ENCODE measurements at regions not wholly inside any gene's neighbourhood (a gene's known extent, or its start where the extent isn't known, plus 50 kb on each side); places are given as distances from the start of the nearest gene placed in this dataset.

- TF ChIP-seq CTCF (IDR thresholded peaks at IDR 0.05) = no peak
- no peak for TF ChIP-seq ZFX (IDR thresholded peaks at IDR 0.05; ENCODE audit: borderline replicate concordance)
These were observed 81.3 kb downstream of the TEX29 start for GRCh38 chr13:111401755-111402154.
